SK-MEL-5 (cell line): ENCODE measurements at regions not wholly inside any gene's neighbourhood (a gene's known extent, or its start where the extent isn't known, plus 50 kb on each side); places are given as distances from the start of the nearest gene placed in this dataset.
A peak's percentile ranks its signal among the peaks of the same experiment; 100 is the strongest.

ENCODE experiments used
- DNase-seq: peaks from one replicate; pipeline ENCODE4 v3.0.0-alpha.2; 2016; ENCODE audit warnings: low read depth, low spot score
- in situ Hi-C: cut with HindIII; loops from 2 replicates; pipeline ENCODE4 v1.10.0; 2016; ENCODE audit warnings: low sequenced_read_pairs, high pct_unique_total_duplicates, low pct_unique_long_range_greater_than_20kb

GRCh38 chr11:19576903-19577302, 135.7 kb upstream of the NAV2 start:
- no peak for DNase-seq
- in situ Hi-C loops: no loop called here

- in situ Hi-C loops: no loop called here
- no peak for DNase-seq
Observed at GRCh38 chr11:19576054-19576453, 136.6 kb upstream of the NAV2 start.

- DNase-seq: no peak
- in situ Hi-C loops: no loop called here
Observed at GRCh38 chr11:19574916-19575315, 137.7 kb upstream of the NAV2 start.

GRCh38 chr11:19573666-19574065, 139.0 kb upstream of the NAV2 start:
- DNase-seq: no peak
- in situ Hi-C loops: no loop called here

GRCh38 chr11:19571906-19572305, 140.7 kb upstream of the NAV2 start:
- in situ Hi-C loops: no loop called here
- no peak for DNase-seq

GRCh38 chr11:19570889-19571288, 141.7 kb upstream of the NAV2 start:
- in situ Hi-C loops: no loop called here
- no peak for DNase-seq

- in situ Hi-C loops: no loop called here
- no peak for DNase-seq
Observed at GRCh38 chr11:19567996-19568395, 144.6 kb upstream of the NAV2 start.

- in situ Hi-C loops: no loop called here
- DNase-seq: no peak
Observed at GRCh38 chr11:19566583-19567379, 145.9 kb upstream of the NAV2 start.

- in situ Hi-C loops: no loop called here
- no peak for DNase-seq
Observed at GRCh38 chr11:19565639-19566038, 147.0 kb upstream of the NAV2 start.

- in situ Hi-C loops: no loop called here
- no peak for DNase-seq
Observed at GRCh38 chr11:19562156-19562555, 150.5 kb upstream of the NAV2 start.

- DNase-seq: no peak
Observed at GRCh38 chr11:19561011-19561410, 151.6 kb upstream of the NAV2 start.

GRCh38 chr11:19560156-19560555, 152.5 kb upstream of the NAV2 start:
- DNase-seq: no peak

More at GRCh38 chr11:19561011-19561410, 151.6 kb upstream of the NAV2 start:
- in situ Hi-C loops: no loop called here

GRCh38 chr11:19559746-19560145, 152.9 kb upstream of the NAV2 start:
- DNase-seq: no peak
- in situ Hi-C loops: no loop called here

More at GRCh38 chr11:19560156-19560555, 152.5 kb upstream of the NAV2 start:
- in situ Hi-C loops: no loop called here

GRCh38 chr11:19558189-19558986, 154.2 kb upstream of the NAV2 start:
- in situ Hi-C loops: no loop called here
- no peak for DNase-seq

GRCh38 chr11:19557720-19558140, 154.9 kb upstream of the NAV2 start:
- peak; percentile 87 for DNase-seq
- in situ Hi-C loops: no loop called here

GRCh38 chr11:19557185-19557584, 155.5 kb upstream of the NAV2 start:
- in situ Hi-C loops: no loop called here
- no peak for DNase-seq

- in situ Hi-C loops: no loop called here
- DNase-seq: no peak
Observed at GRCh38 chr11:19555266-19555665, 157.4 kb upstream of the NAV2 start.

- DNase-seq: peak; percentile 84
- in situ Hi-C loops: no loop called here
Observed at GRCh38 chr11:19553683-19554333, 158.8 kb upstream of the NAV2 start.
